HepG2 (cell line): ENCODE measurements at regions not wholly inside any gene's neighbourhood (a gene's known extent, or its start where the extent isn't known, plus 50 kb on each side); places are given as distances from the start of the nearest gene placed in this dataset.

Source experiments
- CBX1 ChIP-seq: IDR thresholded peaks from one replicate; pipeline ENCODE4 v1.6.1; 2016; ENCODE audit warnings: antibody characterized with exemption, low read depth
- CEBPB ChIP-seq: IDR thresholded peaks from 2 replicates; pipeline ENCODE4 v1.6.1; 2011; ENCODE audit warnings: low read depth, low read length, improper control_type of control experiment, borderline replicate concordance
- CENPT ChIP-seq: sonication (generic); formaldehyde crosslinking; IDR thresholded peaks from 2 replicates; pipeline ENCODE4 v1.8.0; 2022; ENCODE audit warnings: low read depth, mild to moderate bottlenecking, moderate library complexity, missing genetic modification reagents
- CENPX ChIP-seq: sonication (generic); formaldehyde crosslinking; IDR thresholded peaks from 2 replicates; pipeline ENCODE4 v1.9.0; 2021; ENCODE audit warnings: mild to moderate bottlenecking, missing genetic modification reagents, moderate library complexity
- MTA3 ChIP-seq: sonication (generic); formaldehyde crosslinking; IDR thresholded peaks from 2 replicates; pipeline ENCODE4 v1.4.0; 2020; ENCODE audit warnings: missing genetic modification reagents
- NFKB2 ChIP-seq: sonication (generic); formaldehyde crosslinking; IDR thresholded peaks from 2 replicates; pipeline ENCODE4 v1.4.0; 2020; ENCODE audit warnings: missing genetic modification reagents, borderline replicate concordance
- REST ChIP-seq, 2 experiments: IDR thresholded peaks; 2 replicates each; pipeline ENCODE4 v1.6.1; 2011 to 2012; ENCODE audit warnings: low read length in 2 of 2, borderline replicate concordance in 1 of 2, low read depth in 1 of 2, mild to moderate bottlenecking in 1 of 2, moderate library complexity in 1 of 2
- TEAD3 ChIP-seq: optimal IDR thresholded peaks from 2 replicates; pipeline ENCODE3; 2016; ENCODE audit warnings: borderline replicate concordance
- ZNF451 ChIP-seq: sonication (generic); formaldehyde crosslinking; IDR thresholded peaks from 2 replicates; pipeline ENCODE4 v1.5.0; 2020; ENCODE audit warnings: mild to moderate bottlenecking, missing genetic modification reagents
- ZNF512 ChIP-seq: sonication (generic); formaldehyde crosslinking; IDR thresholded peaks from 2 replicates; pipeline ENCODE4 v1.4.0; 2020; ENCODE audit warnings: mild to moderate bottlenecking, missing genetic modification reagents
- ZNF615 ChIP-seq: sonication (generic); formaldehyde crosslinking; IDR thresholded peaks from 2 replicates; pipeline ENCODE4 v1.5.0; 2020; ENCODE audit warnings: mild to moderate bottlenecking, missing genetic modification reagents, borderline replicate concordance

DNA sequence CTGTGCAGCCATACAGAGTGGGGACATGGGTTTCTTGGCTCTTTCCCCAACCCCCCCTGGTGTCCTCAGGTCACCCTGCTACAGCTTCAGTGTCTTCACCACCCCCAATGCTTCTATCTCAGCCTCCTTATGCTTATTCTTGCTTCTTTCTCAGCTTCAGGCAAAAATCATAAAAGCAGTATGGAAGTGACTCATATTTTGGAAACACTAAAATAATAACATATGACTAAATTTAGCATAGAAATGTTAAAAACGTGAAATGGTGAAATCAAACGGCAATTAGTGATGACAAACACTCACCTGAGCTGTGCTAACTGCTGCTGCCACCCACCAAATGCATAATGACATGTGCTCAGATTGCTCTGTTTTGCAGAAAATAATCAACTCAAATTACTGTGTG, 475.2 kb upstream of the EPHA3 start (continued):
- TF ChIP-seq REST (IDR thresholded peaks at IDR 0.05; ENCODE audit: borderline replicate concordance in 1 of 2, low read depth in 1 of 2, low read length in 2 of 2) (no peak), ZNF615 (CRISPR knock-in tag) (no peak), CEBPB (no peak), CBX1 (no peak), CENPT (CRISPR knock-in tag) (no peak), MTA3 (no peak), CENPX (CRISPR knock-in tag) (no peak), ZNF512 (CRISPR knock-in tag) (no peak), NFKB2 (CRISPR knock-in tag) (no peak), ZNF451 (CRISPR knock-in tag) (no peak), TEAD3 (no peak)
- TF ChIP-seq, all 625 proteins: peak for 0
